T-cell (primary cell): ENCODE measurements at regions not wholly inside any gene's neighbourhood (a gene's known extent, or its start where the extent isn't known, plus 50 kb on each side); places are given as distances from the start of the nearest gene placed in this dataset.

Experiments used
- ATAC-seq, 4 experiments: fragments of 200-7000 bp in 3 of 4; fragments of 150-1000 bp in 1 of 4; cut with Tn5 transposase; replicated peaks in 1 of 4; 1 replicate in 3 of 4; 2 replicates in 1 of 4; pipeline ENCODE4 v1.10.0; 2021; ENCODE audit warnings: moderate library complexity in 3 of 4, mild to moderate bottlenecking in 2 of 4, moderate number of reproducible peaks in 1 of 4
- CTCF ChIA-PET, 2 donors: fragments of 300-600 bp; sonication (Branson Sonifier 250); formaldehyde crosslinking; loops; one replicate each; lab custom pipeline; 2022; ENCODE audit warnings: antibody characterized with exemption in 2 of 2; lab: Charles Lee
- POLR2A ChIA-PET, 2 donors: fragments of 300-600 bp; sonication (Branson Sonifier 250); formaldehyde crosslinking; loops; one replicate each; lab custom pipeline; 2022; ENCODE audit warnings: antibody characterized with exemption in 2 of 2; lab: Charles Lee
- DNase-seq, 35 experiments: peaks; one replicate each; pipeline versions ENCODE4 v3.0.0 to v3.0.0-alpha.2; 2013 to 2023
- H3K27ac ChIP-seq: one replicate; pipeline ENCODE4 v1.5.1; 2013; ENCODE audit warnings: low read length
- H3K27me3 ChIP-seq, 2 experiments: replicated peaks in 1 of 2; 1 replicate in 1 of 2; 2 replicates in 1 of 2; pipeline versions ENCODE4 v1.6.1 to v1.7.0; 2013; ENCODE audit warnings: low read length in 1 of 2, mixed read lengths in 1 of 2; ENCODE audit not compliant: control insufficient read depth in 2 of 2, insufficient read depth in 2 of 2; ENCODE audit errors: extremely low read depth in 1 of 2
- H3K36me3 ChIP-seq, 2 donors: 1 replicate in 1 of 2; 2 replicates in 1 of 2; pipeline versions ENCODE4 v1.6.1 to v1.7.0; 2013; ENCODE audit warnings: low read length in 1 of 2; ENCODE audit not compliant: control insufficient read depth in 2 of 2, insufficient read depth in 1 of 2; ENCODE audit errors: extremely low read depth in 1 of 2
- H3K4me1 ChIP-seq, 2 experiments: 1 replicate in 1 of 2; 2 replicates in 1 of 2; pipeline versions ENCODE4 v1.6.1 to v1.7.0; 2013; ENCODE audit warnings: low read length in 2 of 2, mixed read lengths in 1 of 2; ENCODE audit not compliant: insufficient read depth in 2 of 2, control insufficient read depth in 1 of 2; ENCODE audit errors: extremely low read depth in 1 of 2
- H3K4me3 ChIP-seq, 2 donors: 1 replicate in 1 of 2; 2 replicates in 1 of 2; pipeline versions ENCODE4 v1.5.1 to v1.7.0; 2013; ENCODE audit warnings: mild to moderate bottlenecking in 2 of 2, low read length in 1 of 2, moderate library complexity in 1 of 2; ENCODE audit not compliant: control insufficient read depth in 1 of 2; ENCODE audit errors: extremely low read depth in 1 of 2
- H3K9me3 ChIP-seq: 2 replicates; pipeline ENCODE4 v1.7.0; 2013
- H3K27ac Mint-ChIP-seq, 2 donors: one replicate each; pipeline ENCODE4 v1.8.0; 2020 to 2021; ENCODE audit warnings: mild to moderate bottlenecking in 2 of 2, mixed read lengths in 2 of 2
- H3K27me3 Mint-ChIP-seq, 2 donors: one replicate each; pipeline ENCODE4 v1.8.0; 2021 to 2022; ENCODE audit warnings: mixed read lengths in 2 of 2
- H3K36me3 Mint-ChIP-seq: one replicate; pipeline ENCODE4 v1.8.0; 2021; ENCODE audit warnings: mixed read lengths
- H3K4me1 Mint-ChIP-seq, 3 donors: one replicate each; pipeline ENCODE4 v1.8.0; 2020 to 2022; ENCODE audit warnings: mixed read lengths in 3 of 3, mild to moderate bottlenecking in 1 of 3
- H3K4me3 Mint-ChIP-seq, 3 donors: one replicate each; pipeline ENCODE4 v1.8.0; 2020 to 2022; ENCODE audit warnings: mild to moderate bottlenecking in 3 of 3, mixed read lengths in 3 of 3, moderate library complexity in 3 of 3
- H3K9me3 Mint-ChIP-seq, 3 donors: one replicate each; pipeline ENCODE4 v1.8.0; 2020 to 2022; ENCODE audit warnings: mixed read lengths in 3 of 3
- WGBS: methylation state at CpG from one replicate; pipeline ENCODE4 v1.1.5; 2013; ENCODE audit warnings: missing lambda C conversion rate; ENCODE audit not compliant: insufficient coverage; 5-methylcytosine and 5-hydroxymethylcytosine counted together

DNA sequence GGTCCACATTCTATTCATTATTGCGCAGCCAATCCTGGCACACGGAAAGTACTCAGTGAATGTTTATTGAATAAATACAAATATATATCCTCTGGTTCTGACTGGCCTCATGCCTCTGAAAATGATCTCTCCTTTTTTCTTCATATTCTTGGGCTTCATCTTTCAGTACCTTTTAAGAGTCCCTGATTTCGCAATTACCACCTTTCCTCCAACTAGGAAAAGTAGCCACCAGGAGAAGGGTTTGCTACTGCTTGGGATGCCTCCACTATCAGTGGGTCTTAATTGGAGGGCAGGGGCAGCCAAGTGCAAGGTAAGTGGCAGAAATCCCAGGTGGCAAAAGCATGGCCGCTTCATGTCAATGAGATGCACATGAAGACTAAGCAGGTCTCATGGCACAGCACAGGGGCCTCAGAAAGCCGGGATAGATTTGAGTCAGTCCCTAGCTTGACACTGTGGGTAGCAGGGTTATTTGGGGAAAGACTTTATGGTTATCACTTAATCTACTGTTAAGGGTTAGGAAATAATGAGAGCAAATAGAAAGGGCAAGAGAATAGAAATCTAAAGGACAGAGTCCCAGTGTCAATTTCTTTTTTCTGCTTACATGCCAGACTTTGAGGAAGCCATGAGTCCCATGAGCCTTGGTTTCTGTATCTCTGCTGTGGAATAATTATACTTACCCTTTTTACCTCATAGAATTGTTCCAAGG is 361.1 kb downstream of the MAN2A1 start:
- no peak overlapping the region for H3K27ac Mint-ChIP-seq
- POLR2A ChIA-PET = no interaction called here
- H3K4me1 ChIP-seq = peaks cover 18 to 28% of the 10 kb centered on the region in 2 experiments
- peaks cover 31 to 35% (median 33%) of the 10 kb centered on the region in 3 donors for H3K4me1 Mint-ChIP-seq
- DNase-seq (no peak), ATAC-seq (no peak)
- no peak overlapping the region for H3K27ac ChIP-seq
- no peaks in the 10 kb centered on the region for H3K36me3 ChIP-seq
- CTCF ChIA-PET = interaction anchor here in 1 of 2 donors (0.6 kb wide), 1 partner anchor 179 kb away, joined by 8 read pairs; no protein-coding TSS in a partner anchor
- no peaks in the 10 kb centered on the region for H3K27me3 ChIP-seq
- H3K27me3 Mint-ChIP-seq = peaks cover 0 to 2% of the 10 kb centered on the region in 2 donors
- H3K4me3 ChIP-seq = no peak overlapping the region
- no peaks in the 10 kb centered on the region for H3K9me3 Mint-ChIP-seq
- no peak overlapping the region for H3K4me3 Mint-ChIP-seq
- H3K36me3 Mint-ChIP-seq = no peaks in the 10 kb centered on the region
- H3K9me3 ChIP-seq = no peaks in the 10 kb centered on the region
- 95% methylated on average over 2 of the region's 5 CpGs for WGBS

DNA sequence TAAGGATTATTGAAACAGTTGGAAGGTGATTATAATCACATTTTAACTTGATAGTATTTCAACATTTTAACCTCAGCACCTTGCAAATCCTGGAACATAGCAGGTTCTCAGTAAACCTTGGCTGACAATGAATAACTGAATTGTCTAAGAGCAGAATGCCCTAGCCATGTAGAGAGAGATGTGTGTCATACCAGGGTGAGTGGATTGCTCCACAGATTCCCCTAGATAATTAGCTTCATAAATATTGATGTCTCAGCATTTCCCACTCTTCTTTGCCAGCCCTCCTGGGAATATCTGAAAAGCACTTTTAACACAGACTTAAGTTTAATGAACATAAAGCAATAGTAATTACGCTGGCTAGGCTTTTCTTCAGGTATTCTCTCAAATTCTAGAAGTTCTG is 363.5 kb downstream of the MAN2A1 start:
- ChIA-PET POLR2A (interaction anchor here in 1 of 2 donors (1.3 kb wide), 1 partner anchor 8 kb away, joined by 3 read pairs; no protein-coding TSS in a partner anchor), CTCF (interaction anchor here (1.7 to 2.2 kb wide), 3 partner anchors 362 to 365 kb away, joined by 6 to 12 read pairs (median 11); partner anchors contain the start of gene MAN2A1 (in 2 of the 2))
- peaks cover 18 to 28% of the 10 kb centered on the region in 2 experiments for H3K4me1 ChIP-seq
- no peaks in the 10 kb centered on the region for H3K36me3 ChIP-seq
- ATAC-seq = no peak
- Mint-ChIP-seq H3K27ac (peak overlapping the region; percentile 84 to 91), H3K36me3 (no peaks in the 10 kb centered on the region), H3K4me1 (peaks cover 37 to 40% (median 39%) of the 10 kb centered on the region in 3 donors), H3K4me3 (peak overlapping the region in 1 of 3 donors; percentile 55), H3K9me3 (no peaks in the 10 kb centered on the region), H3K27me3 (peaks cover 0 to 2% of the 10 kb centered on the region in 2 donors)
- no peaks in the 10 kb centered on the region for H3K27me3 ChIP-seq
- no peak for DNase-seq
- H3K9me3 ChIP-seq = no peaks in the 10 kb centered on the region
- no peak overlapping the region for H3K4me3 ChIP-seq
- peak overlapping the region; percentile 13 for H3K27ac ChIP-seq
- no CpG with 5 or more reads among the region's 1 CpG for WGBS

DNA sequence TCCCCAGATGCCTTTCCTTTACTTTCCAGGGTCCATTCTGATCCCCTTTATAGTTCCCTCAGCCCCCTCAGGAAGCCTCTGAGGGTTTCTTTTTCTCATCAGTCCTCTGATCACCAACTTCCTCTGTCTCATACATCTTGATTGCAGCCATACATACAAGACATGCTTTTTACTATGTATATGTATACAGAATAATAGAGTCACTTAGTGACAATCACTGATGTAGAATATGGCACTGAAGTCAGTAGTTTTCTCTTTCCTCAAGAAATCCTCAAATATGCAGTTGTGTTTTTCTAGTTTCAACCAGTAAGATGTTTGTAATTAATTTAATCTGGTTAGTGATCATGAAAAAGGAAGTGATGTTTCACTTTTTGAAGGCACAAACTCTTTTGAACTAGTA is 364.1 kb downstream of the MAN2A1 start:
- no peaks in the 10 kb centered on the region for H3K27me3 ChIP-seq
- Mint-ChIP-seq H3K4me1 (peaks cover 37 to 40% (median 39%) of the 10 kb centered on the region in 3 donors), H3K27ac (peak overlapping the region; percentile 84 to 91), H3K9me3 (no peaks in the 10 kb centered on the region), H3K27me3 (peaks cover 0 to 2% of the 10 kb centered on the region in 2 donors), H3K36me3 (no peaks in the 10 kb centered on the region), H3K4me3 (peak overlapping the region; percentile 7 to 55 (median 32))
- DNase-seq = peak in 1 of 35 experiments; percentile 4
- H3K27ac ChIP-seq = peak overlapping the region; percentile 13
- H3K4me1 ChIP-seq = peaks cover 18 to 28% of the 10 kb centered on the region in 2 experiments
- no peaks in the 10 kb centered on the region for H3K36me3 ChIP-seq
- POLR2A ChIA-PET = interaction anchor here (0.6 to 1.3 kb wide), 5 partner anchors 9 to 362 kb away, joined by 3 to 4 read pairs (median 3); no protein-coding TSS in a partner anchor
- ATAC-seq = peak; percentile 53 to 65 (median 60)
- H3K9me3 ChIP-seq = no peaks in the 10 kb centered on the region
- no peak overlapping the region for H3K4me3 ChIP-seq
- CTCF ChIA-PET = interaction anchor here (0.7 to 2.2 kb wide), 12 partner anchors 9 to 398 kb away, joined by 3 to 12 read pairs (median 3); partner anchors contain the start of gene MAN2A1 (in 2 of the 2)

DNA sequence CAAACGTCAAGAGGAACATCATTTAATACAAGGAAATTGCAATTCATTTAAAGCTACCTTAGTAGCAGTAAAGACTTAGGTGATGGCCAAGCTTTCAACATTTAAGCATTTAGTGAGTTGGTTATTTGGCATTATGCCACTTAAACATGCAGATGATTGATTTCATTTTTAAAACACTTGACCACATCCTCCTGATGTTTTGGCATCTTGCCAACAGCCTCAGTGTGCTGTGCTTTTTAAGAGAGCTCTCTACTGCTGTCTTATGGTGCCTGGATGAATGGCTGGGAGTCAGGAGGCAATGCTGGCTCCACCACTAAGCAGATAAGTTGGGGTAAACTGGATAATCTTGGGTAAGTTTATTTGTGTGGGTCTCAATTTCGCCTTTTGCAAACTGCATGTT is 364.5 kb downstream of the MAN2A1 start:
- Mint-ChIP-seq H3K27ac (peak overlapping the region; percentile 84 to 91), H3K9me3 (no peaks in the 10 kb centered on the region), H3K27me3 (peaks cover 0 to 2% of the 10 kb centered on the region in 2 donors), H3K4me3 (peak overlapping the region; percentile 7 to 55 (median 32)), H3K4me1 (peaks cover 37 to 40% (median 39%) of the 10 kb centered on the region in 3 donors), H3K36me3 (no peaks in the 10 kb centered on the region)
- Histone ChIP-seq H3K36me3 (no peaks in the 10 kb centered on the region), H3K27me3 (no peaks in the 10 kb centered on the region), H3K4me3 (no peak overlapping the region), H3K27ac (peak overlapping the region; percentile 13), H3K4me1 (peaks cover 18 to 28% of the 10 kb centered on the region in 2 experiments), H3K9me3 (no peaks in the 10 kb centered on the region)
- ATAC-seq = peak; percentile 89 to 94 (median 90)
- ChIA-PET CTCF (interaction anchor here (0.6 to 2.2 kb wide), 14 partner anchors 8 to 399 kb away, joined by 3 to 12 read pairs (median 3); partner anchors contain the start of gene MAN2A1 (in 2 of the 2)), POLR2A (interaction anchor here (0.6 to 1.3 kb wide), 5 partner anchors 9 to 362 kb away, joined by 3 to 4 read pairs (median 3); no protein-coding TSS in a partner anchor)
- WGBS = 33% methylated on average over 1 of the region's 2 CpGs
- DNase-seq = peak; percentile 26 to 95 (median 76)

DNA sequence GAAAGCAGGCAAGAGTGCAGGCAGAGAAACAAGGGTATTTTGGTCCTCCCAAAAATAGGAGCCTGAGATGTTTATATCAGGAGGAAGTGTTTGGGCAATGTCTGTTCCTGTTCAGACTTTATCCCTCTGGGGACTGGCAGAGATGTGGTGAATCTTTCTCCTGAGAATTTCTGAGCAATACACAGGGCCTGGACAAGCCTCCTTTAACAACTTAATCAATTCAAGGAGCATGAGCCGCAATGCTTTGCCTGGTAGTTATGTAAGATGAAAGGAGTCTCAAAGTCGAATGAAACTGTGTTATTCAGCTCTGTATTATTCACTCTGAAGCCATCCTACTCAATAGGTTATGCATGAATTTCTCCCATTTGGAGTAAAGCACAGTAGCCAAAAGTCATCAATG is 365.6 kb downstream of the MAN2A1 start:
- Histone ChIP-seq H3K36me3 (no peaks in the 10 kb centered on the region), H3K27ac (no peak overlapping the region), H3K27me3 (no peaks in the 10 kb centered on the region), H3K9me3 (no peaks in the 10 kb centered on the region), H3K4me1 (peaks cover 18 to 26% of the 10 kb centered on the region in 2 experiments), H3K4me3 (no peak overlapping the region)
- Mint-ChIP-seq H3K9me3 (no peaks in the 10 kb centered on the region), H3K4me1 (peaks cover 31 to 37% (median 33%) of the 10 kb centered on the region in 3 donors), H3K27ac (peak overlapping the region in 1 of 2 donors; percentile 66), H3K4me3 (no peak overlapping the region), H3K36me3 (no peaks in the 10 kb centered on the region), H3K27me3 (peaks cover 0 to 2% of the 10 kb centered on the region in 2 donors)
- no CpG with 5 or more reads among the region's 2 CpGs for WGBS
- DNase-seq = no peak
- no peak for ATAC-seq
- ChIA-PET POLR2A (no interaction called here), CTCF (interaction anchor here (1.7 to 2.2 kb wide), 2 partner anchors 364 kb away, joined by 7 to 12 read pairs; no protein-coding TSS in a partner anchor)

DNA sequence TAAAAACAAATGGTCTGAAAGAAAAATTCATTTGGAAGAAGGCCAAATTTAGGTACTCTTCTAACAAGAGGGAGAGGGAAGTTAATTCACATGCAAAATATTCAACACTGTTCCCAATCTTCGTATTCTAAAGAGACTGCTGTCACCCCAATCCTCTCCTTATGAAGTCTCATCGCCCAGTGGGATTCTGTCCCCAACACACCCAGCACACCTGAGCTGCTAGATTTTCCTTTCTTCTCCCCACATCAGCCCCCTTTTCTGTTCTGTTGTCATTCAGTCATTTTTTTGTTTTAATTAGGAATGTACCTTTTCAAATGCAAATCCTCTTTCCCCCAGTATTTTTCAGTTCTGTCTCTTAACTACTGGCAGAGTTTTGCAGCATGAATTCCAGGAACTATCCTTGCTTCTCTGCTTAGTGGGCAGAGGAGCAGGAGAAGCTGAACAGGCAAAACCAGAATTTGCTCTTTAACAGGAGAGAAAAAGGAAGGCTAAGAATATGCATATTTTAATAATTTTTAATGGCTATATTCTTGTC is 366.9 kb downstream of the MAN2A1 start:
- H3K4me1 Mint-ChIP-seq = peaks cover 31 to 37% (median 33%) of the 10 kb centered on the region in 3 donors
- ATAC-seq = no peak
- 83% methylated on average over 1 of the region's 2 CpGs for WGBS

More for the DNA sequence above, 366.9 kb downstream of the MAN2A1 start:
- ChIA-PET CTCF (interaction anchor here in 1 of 2 donors (1.2 kb wide), 1 partner anchor 365 kb away, joined by 3 read pairs; no protein-coding TSS in a partner anchor), POLR2A (no interaction called here)
- H3K9me3 ChIP-seq = no peaks in the 10 kb centered on the region
- no peak overlapping the region for H3K4me3 ChIP-seq
- Mint-ChIP-seq H3K36me3 (no peaks in the 10 kb centered on the region), H3K27ac (no peak overlapping the region), H3K4me3 (no peak overlapping the region), H3K27me3 (no peaks in the 10 kb centered on the region), H3K9me3 (no peaks in the 10 kb centered on the region)
- no peaks in the 10 kb centered on the region for H3K36me3 ChIP-seq
- H3K4me1 ChIP-seq = peaks cover 18 to 26% of the 10 kb centered on the region in 2 experiments
- no peaks in the 10 kb centered on the region for H3K27me3 ChIP-seq
- no peak overlapping the region for H3K27ac ChIP-seq
- DNase-seq = no peak
